OCI-LY1 (cell line): ENCODE measurements at regions not wholly inside any gene's neighbourhood (a gene's known extent, or its start where the extent isn't known, plus 50 kb on each side); places are given as distances from the start of the nearest gene placed in this dataset.

Source experiments
- H2AFZ ChIP-seq: fragments of 200-600 bp; sonication (generic), shearing (Covaris generic); 2 replicates; pipeline ENCODE4 v1.6.0; 2014; ENCODE audit warnings: antibody characterized with exemption, mild to moderate bottlenecking, low read length
- H3F3A ChIP-seq: fragments of 200-600 bp; sonication (generic), shearing (Covaris generic); 2 replicates; pipeline ENCODE4 v1.6.0; 2014; ENCODE audit warnings: mild to moderate bottlenecking, antibody characterized with exemption, low read length, moderate library complexity; ENCODE audit not compliant: insufficient read depth
- H3K27ac ChIP-seq: fragments of 200-600 bp; sonication (generic); 2 replicates; pipeline ENCODE4 v1.5.1; 2014; ENCODE audit warnings: low read length, mixed run types, mild to moderate bottlenecking, low read depth; ENCODE audit not compliant: poor library complexity, severe bottlenecking
- H3K27me3 ChIP-seq: fragments of 200-600 bp; sonication (generic); 2 replicates; pipeline ENCODE4 v1.6.0; 2014; ENCODE audit warnings: antibody characterized with exemption, mild to moderate bottlenecking, low read length, moderate library complexity; ENCODE audit not compliant: insufficient read depth
- H3K36me3 ChIP-seq: fragments of 200-600 bp; sonication (generic); 2 replicates; pipeline ENCODE4 v1.6.1; 2014; ENCODE audit warnings: mild to moderate bottlenecking, antibody characterized with exemption, low read length, moderate library complexity, mixed read lengths; ENCODE audit not compliant: insufficient read depth
- H3K4me1 ChIP-seq: fragments of 200-600 bp; sonication (generic); 2 replicates; pipeline ENCODE4 v1.5.1; 2014; ENCODE audit warnings: mild to moderate bottlenecking, low read length, moderate library complexity; ENCODE audit not compliant: insufficient read depth, severe bottlenecking
- H3K4me2 ChIP-seq: fragments of 200-600 bp; sonication (generic), shearing (Covaris generic); 2 replicates; pipeline ENCODE4 v1.6.1; 2014; ENCODE audit warnings: low read length
- H3K4me3 ChIP-seq: fragments of 200-600 bp; sonication (generic); 2 replicates; pipeline ENCODE4 v1.5.1; 2014; ENCODE audit warnings: low read length, low read depth, mild to moderate bottlenecking, mixed read lengths; ENCODE audit not compliant: poor library complexity, severe bottlenecking
- H3K79me2 ChIP-seq: fragments of 200-600 bp; shearing (Covaris generic); 2 replicates; pipeline ENCODE4 v1.6.1; 2016; ENCODE audit warnings: mixed run types, low read length, mixed read lengths; ENCODE audit not compliant: insufficient read depth
- H3K9ac ChIP-seq: fragments of 200-600 bp; sonication (generic), shearing (Covaris generic); 2 replicates; pipeline ENCODE4 v1.6.1; 2014; ENCODE audit warnings: mild to moderate bottlenecking, low read length, mixed read lengths
- H3K9me2 ChIP-seq: fragments of 200-600 bp; sonication (generic), shearing (Covaris generic); 2 replicates; pipeline ENCODE4 v1.6.1; 2014; ENCODE audit warnings: low read depth, mild to moderate bottlenecking, low read length, mixed read lengths
- H3K9me3 ChIP-seq: fragments of 200-600 bp; shearing (Covaris generic); 2 replicates; pipeline ENCODE4 v1.6.1; 2014; ENCODE audit warnings: low read length, mixed read lengths
- H4K20me1 ChIP-seq: fragments of 200-600 bp; sonication (generic), shearing (Covaris generic); 2 replicates; pipeline ENCODE4 v1.6.0; 2016; ENCODE audit warnings: mild to moderate bottlenecking, low read length; ENCODE audit not compliant: insufficient read depth
- EZH2 ChIP-seq: fragments of 200-600 bp; sonication (generic), shearing (Covaris generic); IDR thresholded peaks from 2 replicates; pipeline ENCODE4 v1.8.0; 2017; ENCODE audit warnings: borderline replicate concordance, mixed run types, mild to moderate bottlenecking, antibody characterized with exemption, low read length, moderate library complexity, mixed read lengths
- TF ChIP-seq, protein P1 (sequence below): fragments of 200-600 bp; sonication (generic), shearing (Covaris generic); IDR thresholded peaks from 2 replicates; pipeline ENCODE4 v1.5.1; 2017; ENCODE audit warnings: mild to moderate bottlenecking, antibody characterized with exemption, low read length, moderate library complexity, mixed read lengths

DNA sequence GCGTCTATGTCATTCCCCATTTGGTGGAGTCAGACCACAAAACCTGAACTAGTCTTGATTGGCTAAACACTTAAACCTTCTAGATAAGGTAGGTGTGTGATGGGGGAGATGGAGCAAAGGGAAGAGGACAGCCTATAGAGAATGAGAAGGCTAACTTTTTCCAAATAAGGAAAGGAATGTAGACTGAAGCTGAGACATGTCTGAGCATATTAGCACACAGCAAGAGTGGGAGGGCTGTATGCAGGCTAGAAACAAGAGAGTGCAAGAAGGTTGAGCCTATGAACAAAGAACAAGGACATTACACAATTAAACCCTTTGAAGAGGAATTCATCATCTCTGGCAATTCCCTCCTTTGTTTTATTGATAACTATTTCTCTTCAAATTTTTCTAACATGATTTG lies 89.2 kb upstream of the OLFM3 start:
- H3K9me2 ChIP-seq = no peaks in the 10 kb centered on the region
- no peak overlapping the region for H3K4me2 ChIP-seq
- no peak overlapping the region for H2AFZ ChIP-seq
- no peaks in the 10 kb centered on the region; the same call in 1 of the 2 replicates for H3K27me3 ChIP-seq
- no peaks in the 10 kb centered on the region for H3K9me3 ChIP-seq
- H3K79me2 ChIP-seq = no peaks in the 10 kb centered on the region
- no peaks in the 10 kb centered on the region for H3K4me1 ChIP-seq
- no peak overlapping the region for H3K4me3 ChIP-seq
- no peak overlapping the region for H3K9ac ChIP-seq
- H3F3A ChIP-seq = no peaks in the 10 kb centered on the region
- H3K36me3 ChIP-seq = no peaks in the 10 kb centered on the region
- H4K20me1 ChIP-seq = no peaks in the 10 kb centered on the region
- H3K27ac ChIP-seq = no peak overlapping the region
- TF ChIP-seq, protein P1, sequence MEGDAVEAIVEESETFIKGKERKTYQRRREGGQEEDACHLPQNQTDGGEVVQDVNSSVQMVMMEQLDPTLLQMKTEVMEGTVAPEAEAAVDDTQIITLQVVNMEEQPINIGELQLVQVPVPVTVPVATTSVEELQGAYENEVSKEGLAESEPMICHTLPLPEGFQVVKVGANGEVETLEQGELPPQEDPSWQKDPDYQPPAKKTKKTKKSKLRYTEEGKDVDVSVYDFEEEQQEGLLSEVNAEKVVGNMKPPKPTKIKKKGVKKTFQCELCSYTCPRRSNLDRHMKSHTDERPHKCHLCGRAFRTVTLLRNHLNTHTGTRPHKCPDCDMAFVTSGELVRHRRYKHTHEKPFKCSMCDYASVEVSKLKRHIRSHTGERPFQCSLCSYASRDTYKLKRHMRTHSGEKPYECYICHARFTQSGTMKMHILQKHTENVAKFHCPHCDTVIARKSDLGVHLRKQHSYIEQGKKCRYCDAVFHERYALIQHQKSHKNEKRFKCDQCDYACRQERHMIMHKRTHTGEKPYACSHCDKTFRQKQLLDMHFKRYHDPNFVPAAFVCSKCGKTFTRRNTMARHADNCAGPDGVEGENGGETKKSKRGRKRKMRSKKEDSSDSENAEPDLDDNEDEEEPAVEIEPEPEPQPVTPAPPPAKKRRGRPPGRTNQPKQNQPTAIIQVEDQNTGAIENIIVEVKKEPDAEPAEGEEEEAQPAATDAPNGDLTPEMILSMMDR = no peak
- no peak for TF ChIP-seq EZH2

DNA sequence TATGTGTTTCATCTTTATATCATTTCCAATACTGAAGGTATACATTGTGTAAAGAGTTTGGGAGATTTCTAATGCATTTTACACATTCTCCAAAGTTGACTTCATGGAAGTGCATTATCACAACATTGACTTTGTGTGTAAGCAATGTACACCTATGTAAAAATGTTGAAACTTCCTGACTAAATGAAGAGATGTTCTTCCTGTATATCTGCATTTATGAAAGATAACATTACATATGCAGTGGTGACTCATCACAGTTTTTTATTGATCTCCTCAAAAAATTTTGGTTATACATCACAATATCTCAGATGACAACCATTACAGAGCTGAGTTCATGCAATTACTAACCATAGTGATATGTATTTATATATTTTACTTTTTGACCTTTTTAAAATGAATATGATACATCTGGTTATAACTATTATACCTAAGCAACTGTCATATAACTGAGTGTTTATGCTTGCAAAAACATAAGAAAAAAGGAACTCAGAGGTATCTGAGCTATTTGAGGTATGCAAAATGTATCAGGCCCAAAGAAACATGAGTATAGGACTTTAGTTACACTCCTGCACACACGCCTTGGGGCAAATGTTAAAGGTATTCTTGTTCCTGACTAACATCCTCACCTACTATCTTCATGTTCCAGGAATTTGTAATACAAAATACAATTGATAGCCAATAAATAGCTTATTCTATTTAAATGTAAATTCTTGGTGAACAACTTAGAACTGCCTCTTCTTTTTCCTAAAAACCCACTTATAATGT lies 88.2 kb upstream of the OLFM3 start:
- Histone ChIP-seq H4K20me1 (no peaks in the 10 kb centered on the region), H3K79me2 (no peaks in the 10 kb centered on the region), H3K4me2 (no peak overlapping the region), H3K9me3 (no peaks in the 10 kb centered on the region), H3K9me2 (no peaks in the 10 kb centered on the region), H2AFZ (no peak overlapping the region), H3K4me1 (no peaks in the 10 kb centered on the region), H3K27me3 (no peaks in the 10 kb centered on the region; the same call in 1 of the 2 replicates), H3K9ac (no peak overlapping the region), H3F3A (no peaks in the 10 kb centered on the region), H3K4me3 (no peak overlapping the region), H3K27ac (no peak overlapping the region), H3K36me3 (no peaks in the 10 kb centered on the region)
- TF ChIP-seq, protein P1 = no peak
- TF ChIP-seq EZH2 = no peak

DNA sequence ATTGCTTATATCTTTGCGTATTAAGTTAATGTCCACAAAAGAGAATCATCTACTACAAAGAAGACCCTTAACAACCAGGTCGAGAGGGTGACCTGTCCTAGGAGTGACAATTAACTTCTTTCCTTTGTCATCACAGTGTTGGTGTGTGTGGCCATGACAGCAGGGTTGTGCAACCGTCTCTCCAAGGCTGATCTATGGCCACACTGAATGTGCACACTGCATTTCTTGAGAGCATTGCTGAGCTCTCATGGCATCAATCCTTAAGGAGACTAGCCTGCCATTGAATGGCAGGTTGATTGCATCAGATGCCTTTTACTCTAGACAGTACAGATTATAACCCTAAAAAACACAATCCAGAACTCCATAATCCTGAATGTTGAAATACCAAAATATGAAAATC lies 86.5 kb upstream of the OLFM3 start:
- Histone ChIP-seq H3K9ac (no peak overlapping the region), H3K36me3 (no peaks in the 10 kb centered on the region), H3K4me2 (no peak overlapping the region), H3K9me2 (no peaks in the 10 kb centered on the region), H3K27ac (no peak overlapping the region), H2AFZ (no peak overlapping the region), H3K79me2 (no peaks in the 10 kb centered on the region), H3K9me3 (no peaks in the 10 kb centered on the region), H3F3A (no peaks in the 10 kb centered on the region), H3K4me3 (no peak overlapping the region), H3K4me1 (no peaks in the 10 kb centered on the region), H4K20me1 (no peaks in the 10 kb centered on the region), H3K27me3 (no peaks in the 10 kb centered on the region; the same call in 1 of the 2 replicates)
- TF ChIP-seq, protein P1 = no peak
- no peak for TF ChIP-seq EZH2
